ENCODE measurements at regions not wholly inside any gene's neighbourhood (a gene's known extent, or its start where the extent isn't known, plus 50 kb on each side); places are given as distances from the start of the nearest gene placed in this dataset.
"Not testable (repeated sequence)": the region's sequence is repeated elsewhere in the genome, so short reads cannot be mapped to it uniquely, and the experiment has no call there.

GRCh38 chr2:82237994-82238662 lies 1933.6 kb upstream of the LRRTM1 start:
- DNase-seq (ENCODE audit: low spot score) = no peak

- DNase-seq (ENCODE audit: low spot score) = no peak
These were observed 1929.8 kb upstream of the LRRTM1 start for GRCh38 chr2:82234283-82234874.

DNA sequence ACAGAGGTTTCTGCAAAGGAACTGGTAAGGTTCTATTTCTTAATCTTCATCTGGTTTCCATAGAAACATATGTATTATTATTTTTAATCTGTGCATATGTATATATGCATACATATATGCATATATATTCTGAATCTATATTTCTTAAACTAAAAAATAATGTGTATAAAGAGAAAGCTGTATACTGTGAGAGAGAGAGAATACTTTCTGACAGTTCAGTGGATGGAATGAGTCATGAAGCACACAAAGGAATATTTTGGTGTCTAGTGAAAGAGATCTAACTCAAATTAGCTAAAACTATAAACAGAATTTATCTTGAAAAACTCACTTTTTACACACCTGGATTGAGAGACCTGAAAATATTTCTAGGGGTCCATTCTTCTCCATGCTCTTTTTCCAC lies 1929.3 kb upstream of the LRRTM1 start:
- no peak for DNase-seq (ENCODE audit: low spot score)

- DNase-seq (ENCODE audit: low spot score) = no peak
These were observed 1925.9 kb upstream of the LRRTM1 start for GRCh38 chr2:82230406-82230805.

DNA sequence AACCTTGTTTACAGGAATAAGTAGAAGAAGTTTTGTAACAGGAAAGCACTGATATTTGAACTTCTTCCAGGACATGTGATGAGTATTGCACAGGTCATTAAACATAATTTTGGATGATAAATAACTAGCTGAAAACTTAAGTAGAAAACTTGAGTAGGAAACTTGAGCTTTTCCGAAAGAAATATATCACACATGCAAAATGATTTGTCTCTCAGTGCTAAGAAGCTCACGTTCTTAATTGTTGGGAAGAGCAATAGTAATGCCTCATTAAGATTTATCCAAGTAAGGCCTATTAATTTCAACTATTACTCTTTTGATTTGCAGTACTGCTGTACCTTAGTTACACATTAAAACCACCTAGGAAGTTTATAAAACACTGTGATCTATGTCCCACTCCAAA lies 1921.9 kb upstream of the LRRTM1 start:
- no peak for DNase-seq (ENCODE audit: low spot score)

- DNase-seq (ENCODE audit: low spot score) = no peak
These were observed 1919.9 kb upstream of the LRRTM1 start for GRCh38 chr2:82224301-82224940.

- DNase-seq (ENCODE audit: low spot score) = no peak
These were observed 1910.7 kb upstream of the LRRTM1 start for GRCh38 chr2:82215212-82215611.

DNA sequence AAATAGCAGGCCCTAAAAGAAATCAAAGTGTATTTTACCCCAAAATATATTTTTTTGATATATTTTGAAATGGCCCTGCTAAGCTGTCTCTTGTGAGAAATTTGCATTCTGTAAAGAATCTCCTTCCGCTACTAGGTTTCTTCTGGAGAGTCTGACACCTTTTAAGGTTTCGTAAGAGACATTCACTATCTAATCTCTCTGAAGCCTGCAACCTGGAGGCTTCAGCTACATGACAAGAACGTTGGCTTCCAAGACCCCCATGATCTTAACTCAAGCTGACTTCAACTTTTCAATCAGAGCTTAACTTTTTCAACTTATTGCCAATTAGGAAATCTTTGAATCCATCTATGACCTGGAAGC lies 1894.9 kb upstream of the LRRTM1 start:
- DNase-seq (ENCODE audit: low spot score) = no peak

GRCh38 chr2:82198809-82199492 lies 1894.4 kb upstream of the LRRTM1 start:
- no peak for DNase-seq (ENCODE audit: low spot score)

DNA sequence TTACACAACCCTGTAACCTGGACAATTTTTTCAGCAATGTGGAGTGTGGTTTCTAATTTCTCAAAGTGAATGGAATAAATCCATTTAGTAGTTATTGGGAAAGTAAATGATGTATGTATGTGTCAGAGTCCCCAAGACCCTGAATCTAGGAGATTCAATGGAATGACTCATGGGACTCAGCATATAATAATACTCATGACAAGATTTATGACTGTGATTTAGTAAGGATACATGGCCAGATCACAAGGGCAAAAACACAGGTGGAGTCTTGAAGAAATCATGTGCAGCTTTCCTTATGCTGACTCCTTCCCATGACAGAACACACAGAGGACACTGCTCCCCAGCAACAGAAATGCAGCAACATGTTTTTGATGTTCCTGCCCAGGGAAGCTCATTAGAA lies 1877.7 kb upstream of the LRRTM1 start:
- DNase-seq (ENCODE audit: low spot score) = no peak

DNA sequence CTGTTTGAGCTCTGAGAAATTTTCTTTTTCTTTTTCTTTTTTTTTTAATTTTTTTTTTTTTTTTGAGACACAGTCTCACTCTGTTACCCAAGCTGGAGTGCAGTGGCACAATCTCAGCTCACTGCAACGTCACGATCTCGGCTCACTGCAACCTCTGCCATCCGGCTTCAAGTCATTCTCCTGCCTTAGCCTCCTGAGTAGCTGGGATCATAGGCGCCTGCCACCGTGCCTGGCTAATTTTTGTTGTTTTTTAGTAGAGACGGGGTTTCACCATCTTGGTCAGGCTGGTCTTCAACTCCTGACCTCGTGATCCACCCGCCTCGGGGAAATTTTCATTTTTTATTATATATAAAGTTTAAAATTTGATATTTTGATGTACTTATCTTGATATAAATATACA lies 1870.7 kb upstream of the LRRTM1 start:
- DNase-seq (ENCODE audit: low spot score) = not testable (repeated sequence)

- no peak for DNase-seq (ENCODE audit: low spot score)
These were observed 1867.9 kb upstream of the LRRTM1 start for GRCh38 chr2:82172483-82172882.

DNA sequence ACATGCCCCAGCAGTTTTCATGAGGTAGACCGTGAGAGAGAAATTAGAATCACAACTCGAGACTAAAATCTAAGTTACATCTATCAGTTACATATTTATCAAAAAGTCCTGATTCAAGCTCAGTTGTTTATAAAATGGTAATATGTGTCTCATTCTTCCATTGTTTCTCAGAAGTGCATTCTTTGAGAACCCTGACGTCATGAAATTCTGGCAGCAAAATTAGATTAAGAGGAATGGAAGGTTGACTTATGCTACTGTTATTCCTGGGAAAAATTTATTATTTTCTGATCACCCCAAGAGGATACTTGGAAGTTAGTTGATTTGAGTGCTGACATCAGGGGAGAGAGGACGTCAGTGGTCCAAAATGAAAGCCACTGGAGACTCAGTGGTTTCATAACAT lies 1864.8 kb upstream of the LRRTM1 start:
- no peak for DNase-seq (ENCODE audit: low spot score)

- no peak for DNase-seq (ENCODE audit: low spot score)
These were observed 1860.8 kb upstream of the LRRTM1 start for GRCh38 chr2:82165377-82165776.

- no peak for DNase-seq (ENCODE audit: low spot score)
These were observed 1853.6 kb upstream of the LRRTM1 start for GRCh38 chr2:82158150-82158549.

- peak; percentile 8 for DNase-seq (ENCODE audit: low spot score)
These were observed 1850.9 kb upstream of the LRRTM1 start for GRCh38 chr2:82155469-82155868.

DNA sequence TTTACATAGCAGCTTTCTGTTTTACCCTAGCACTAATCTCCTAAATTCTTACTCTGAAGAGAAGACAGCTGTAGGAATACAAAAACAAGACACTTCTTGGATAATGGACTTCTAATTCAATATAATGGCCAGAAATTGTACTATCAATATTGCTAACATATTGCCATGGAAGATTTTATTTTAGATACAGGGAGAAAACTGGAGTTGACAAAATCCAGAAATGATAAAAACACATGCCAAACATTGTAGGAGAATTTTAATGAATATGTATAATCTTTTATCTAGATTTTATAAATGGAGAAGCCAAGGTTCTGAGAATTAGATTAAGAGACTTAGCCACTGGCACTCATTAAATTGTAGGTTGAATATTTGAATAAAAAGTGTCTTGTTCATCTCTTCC lies 1838.8 kb upstream of the LRRTM1 start:
- no peak for DNase-seq (ENCODE audit: low spot score)

GRCh38 chr2:82139979-82140611 lies 1835.5 kb upstream of the LRRTM1 start:
- no peak for DNase-seq (ENCODE audit: low spot score)

DNA sequence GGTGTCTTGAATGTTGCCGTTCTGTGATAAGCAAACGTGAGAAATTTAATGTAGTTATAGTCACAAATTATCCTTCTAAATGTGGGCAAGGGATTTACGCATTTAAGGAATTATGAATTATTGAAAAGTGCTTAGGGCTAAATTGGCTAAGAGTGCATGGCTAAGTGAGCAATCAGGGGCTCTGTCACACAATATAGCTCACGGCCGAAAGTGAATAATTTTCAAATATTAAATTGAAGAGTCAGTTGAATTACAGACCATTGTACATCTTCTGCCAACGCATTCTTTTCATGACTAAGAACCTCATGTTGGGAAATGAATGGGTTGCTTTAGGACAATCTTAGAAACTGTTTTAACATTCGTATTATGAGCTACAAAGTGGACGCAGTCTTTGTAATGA lies 1832.9 kb upstream of the LRRTM1 start:
- DNase-seq (ENCODE audit: low spot score) = no peak

DNA sequence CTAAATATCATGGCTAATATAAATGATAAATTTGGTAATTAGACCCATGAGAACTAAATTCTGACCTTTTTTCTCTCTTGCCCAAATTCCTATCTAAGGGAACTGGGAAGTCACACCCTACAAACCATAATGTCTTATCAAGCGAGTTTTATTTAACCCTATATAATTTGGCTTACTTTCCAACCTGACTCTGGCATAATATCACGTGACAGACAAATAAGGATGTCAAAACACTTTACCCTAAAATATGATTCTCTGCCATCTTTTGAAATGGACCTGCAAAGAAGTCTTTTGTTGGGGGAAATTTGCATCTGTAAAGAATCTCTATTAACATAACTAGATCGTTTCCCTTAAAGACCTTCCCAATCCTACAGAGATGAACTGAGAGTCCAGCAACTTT lies 1823.5 kb upstream of the LRRTM1 start:
- no peak for DNase-seq (ENCODE audit: low spot score)

DNA sequence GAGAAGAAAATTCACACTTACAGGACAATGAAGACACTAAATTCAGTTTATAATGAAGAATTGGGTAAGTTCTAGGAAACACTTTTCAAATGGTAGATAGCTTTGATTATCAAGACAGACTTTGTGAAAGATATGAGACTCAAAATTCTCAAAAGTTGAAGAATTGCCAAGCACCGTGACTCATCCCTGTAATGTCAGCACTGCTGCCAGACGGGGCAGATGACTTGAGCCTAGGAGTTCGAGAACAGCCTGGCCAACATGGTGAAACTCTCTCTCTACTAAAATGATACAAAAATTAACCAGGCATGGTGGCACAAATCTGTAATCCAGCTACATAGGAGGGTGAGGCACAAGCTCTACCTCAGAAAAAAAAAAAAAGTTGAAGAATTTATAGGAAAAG lies 1820.1 kb upstream of the LRRTM1 start:
- DNase-seq (ENCODE audit: low spot score) = no peak

DNA sequence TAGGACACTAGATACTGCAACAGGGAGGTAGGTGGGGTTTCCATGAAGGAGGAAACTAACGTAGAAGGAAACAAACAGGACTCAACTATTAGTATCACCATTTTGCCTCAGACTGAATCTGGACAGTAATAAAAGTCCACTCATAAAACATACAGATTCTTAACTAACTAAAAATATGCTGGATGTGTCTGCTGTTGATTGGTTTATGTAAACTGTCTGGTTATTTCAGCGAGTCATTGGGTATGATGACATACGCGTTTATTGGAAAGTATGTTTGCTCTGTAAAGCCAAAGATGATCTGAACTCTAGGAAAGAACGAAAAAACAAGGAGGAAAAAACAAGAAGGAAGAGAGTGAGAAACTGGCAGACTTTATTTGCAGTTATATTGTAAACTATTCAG lies 1816.1 kb upstream of the LRRTM1 start:
- no peak for DNase-seq (ENCODE audit: low spot score)

DNA sequence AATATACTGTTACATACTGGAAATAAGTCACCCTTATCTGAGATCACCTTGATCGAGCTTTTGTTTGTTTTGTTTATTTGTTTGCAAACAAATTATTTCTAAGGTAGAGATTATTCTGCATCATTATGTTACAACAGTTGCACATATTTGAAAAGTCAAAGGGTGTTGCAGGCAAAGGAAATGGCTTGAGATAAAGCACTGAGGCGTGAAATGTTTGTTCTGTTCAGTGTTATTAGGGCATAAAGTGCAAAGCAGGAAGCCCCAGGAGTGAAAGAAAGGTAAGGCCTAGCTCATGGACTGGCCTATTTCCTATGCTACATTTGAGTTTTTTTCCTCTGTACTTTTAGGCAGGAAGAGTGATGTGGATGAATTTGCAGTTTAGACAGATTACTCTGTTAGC lies 1815.6 kb upstream of the LRRTM1 start:
- no peak for DNase-seq (ENCODE audit: low spot score)
